ENCODE measurements at regions not wholly inside any gene's neighbourhood (a gene's known extent, or its start where the extent isn't known, plus 50 kb on each side); places are given as distances from the start of the nearest gene placed in this dataset.

GRCh38 chrX:121802881-121803412 lies 755.5 kb downstream of the GLUD2 start:
- no peak for TF ChIP-seq CTCF (IDR thresholded peaks at IDR 0.05; ENCODE audit: poor library complexity)
- TF ChIP-seq EZH2phosphoT487 (IDR thresholded peaks at IDR 0.05; ENCODE audit: low read depth, severe bottlenecking, unreplicated experiment) = no peak
- no peak for TF ChIP-seq EZH2 (IDR thresholded peaks at IDR 0.05; ENCODE audit: borderline replicate concordance)

Measured in hepatocyte (in vitro differentiated cells).